ENCODE measurements at regions not wholly inside any gene's neighbourhood (a gene's known extent, or its start where the extent isn't known, plus 50 kb on each side); places are given as distances from the start of the nearest gene placed in this dataset.

- TF ChIP-seq CTCF (conservative IDR thresholded peaks at IDR 0.05) (no peak), ZFX (IDR thresholded peaks at IDR 0.05) (no peak)
Observed at GRCh38 chr12:23423796-23424195, 525.7 kb downstream of the SOX5 start.

Data from C4-2B (cell line).